NT2/D1 (cell line): ENCODE measurements at regions not wholly inside any gene's neighbourhood (a gene's known extent, or its start where the extent isn't known, plus 50 kb on each side); places are given as distances from the start of the nearest gene placed in this dataset.

Experiments used
- SUZ12 ChIP-seq: IDR thresholded peaks from 2 replicates; pipeline ENCODE4 v1.6.1; 2011; ENCODE audit not compliant: insufficient read length, insufficient read depth; ENCODE audit errors: extremely low read depth
- YY1 ChIP-seq: IDR thresholded peaks from 2 replicates; pipeline ENCODE4 v1.6.1; 2011; ENCODE audit not compliant: insufficient read length, insufficient read depth
- ZNF274 ChIP-seq: IDR thresholded peaks from 2 replicates; pipeline ENCODE4 v1.6.1; 2011; ENCODE audit warnings: mild to moderate bottlenecking, low read depth, low read length

DNA sequence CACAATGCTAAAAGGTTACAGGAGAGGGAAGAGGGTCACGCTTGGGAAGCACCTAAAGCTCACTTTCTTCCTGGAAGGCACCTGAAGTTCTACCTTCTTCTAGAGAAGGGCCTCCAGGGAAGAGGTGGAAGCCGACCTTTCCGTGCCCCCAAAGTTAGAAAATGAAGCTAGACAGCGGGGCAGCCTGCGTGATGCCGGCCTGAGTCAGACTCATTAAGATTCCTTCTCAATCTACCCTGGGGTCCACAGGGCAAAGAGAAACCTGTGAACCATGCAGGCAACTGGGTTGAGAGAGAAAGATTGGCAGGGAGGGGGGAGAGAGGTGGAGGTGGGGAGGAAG, 54.8 kb upstream of the CCDC167 start:
- no peak for TF ChIP-seq ZNF274
- TF ChIP-seq YY1: no peak
- TF ChIP-seq SUZ12: no peak
